NCI-H1105 (cell line): ENCODE measurements at regions not wholly inside any gene's neighbourhood (a gene's known extent, or its start where the extent isn't known, plus 50 kb on each side); places are given as distances from the start of the nearest gene placed in this dataset.
"Not testable (repeated sequence)": the region's sequence is repeated elsewhere in the genome, so short reads cannot be mapped to it uniquely, and the experiment has no call there.

Source experiments
- DNase-seq: peaks from one replicate; lab custom pipeline; 2025; lab: John Stamatoyannopoulos, UW

DNA sequence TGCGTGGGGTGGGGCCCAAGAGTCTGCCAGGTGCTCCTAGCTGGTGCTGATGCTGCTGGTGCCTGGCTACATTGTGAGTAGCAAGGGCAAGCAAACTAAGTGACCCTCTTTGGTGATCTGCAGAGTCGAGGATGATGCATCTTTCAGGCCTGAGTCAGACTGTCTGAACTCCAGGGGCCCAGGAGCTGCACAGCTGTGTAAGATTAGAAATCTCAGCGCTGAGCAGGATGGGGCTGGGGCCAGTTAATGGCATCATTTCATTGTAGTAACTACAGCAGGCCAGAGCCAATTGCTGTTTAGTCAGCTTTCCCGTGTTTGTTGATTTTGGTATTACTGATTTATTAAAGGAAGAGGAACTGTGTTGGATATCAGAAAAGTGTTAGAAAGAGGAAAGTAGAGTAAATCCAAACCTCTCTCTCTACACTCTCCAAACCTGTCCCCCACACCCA, 365.2 kb downstream of the PAX1 start:
- DNase-seq = no peak

DNA sequence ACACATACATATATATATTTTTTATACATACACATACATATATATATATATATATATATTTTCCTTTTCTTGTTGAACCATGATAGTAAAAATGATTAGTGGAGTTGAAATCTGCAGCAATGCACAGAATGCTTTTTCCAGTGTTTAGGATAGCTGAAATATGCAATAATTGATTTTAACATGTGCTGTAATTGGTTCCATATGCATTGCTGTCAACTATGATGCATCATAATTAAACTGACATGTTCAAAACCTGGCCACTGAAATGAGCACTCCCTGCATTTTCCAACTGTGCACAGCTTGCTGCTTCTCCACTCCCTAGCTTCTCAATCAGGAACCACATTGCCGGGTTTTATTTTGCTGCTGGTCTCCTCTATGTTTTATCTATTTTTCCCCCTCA, 358.3 kb downstream of the PAX1 start:
- no peak for DNase-seq

DNA sequence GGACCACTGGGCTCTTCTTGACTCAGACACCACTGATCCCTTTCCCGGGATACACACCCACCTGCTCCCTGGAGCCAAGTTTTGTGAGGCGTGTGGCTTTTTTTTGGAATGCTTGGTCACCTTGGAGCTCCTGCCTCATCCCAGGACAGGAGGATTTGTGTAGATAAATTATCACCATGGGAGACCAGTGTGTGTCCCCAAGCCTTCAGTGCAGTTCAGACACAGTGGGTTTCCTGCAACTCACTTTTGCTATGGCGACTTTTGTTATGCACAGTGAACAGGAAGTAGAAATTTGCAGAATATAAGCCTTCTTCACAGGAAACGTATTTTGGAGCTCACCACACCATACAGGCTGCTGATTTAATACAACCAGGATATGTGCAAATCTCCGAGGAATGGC, 357.4 kb downstream of the PAX1 start:
- no peak for DNase-seq

DNA sequence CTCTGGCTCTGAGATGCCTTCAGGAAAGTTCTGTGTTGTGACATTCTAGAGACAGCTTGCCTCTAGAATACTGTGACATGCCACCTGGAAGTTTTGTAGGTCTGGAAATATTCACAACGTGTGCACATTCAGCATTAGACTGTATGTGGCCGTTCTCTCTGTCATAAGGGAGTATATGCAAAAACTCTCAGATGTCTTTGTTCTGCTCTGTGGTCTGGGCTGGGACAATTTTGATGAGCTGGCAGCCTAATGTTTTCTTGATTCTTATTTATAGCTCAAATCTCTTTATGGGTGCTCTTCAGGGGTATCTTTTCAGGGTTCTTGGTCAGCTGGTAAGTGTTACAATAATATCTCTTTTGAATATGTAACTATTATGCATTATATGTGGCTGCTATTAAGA, 355.1 kb downstream of the PAX1 start:
- no peak for DNase-seq

DNA sequence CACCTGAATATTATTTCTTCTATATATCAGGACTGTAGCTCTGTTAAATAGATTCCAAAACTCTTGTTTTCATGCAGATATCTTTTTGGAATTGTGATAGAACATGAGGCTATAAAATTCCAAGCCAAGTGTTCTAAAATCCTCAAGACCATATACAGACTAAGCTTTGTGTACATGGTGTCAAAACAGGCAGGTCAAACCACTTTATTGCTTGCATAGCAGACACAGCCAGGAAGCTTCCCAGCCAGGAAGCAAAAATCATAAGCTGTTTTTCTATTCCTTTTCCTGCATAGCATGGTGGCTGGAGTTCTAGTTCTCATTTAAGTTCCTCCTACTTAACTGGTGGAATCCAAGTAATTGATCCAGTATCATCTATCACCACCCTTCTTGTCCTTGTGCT, 353.3 kb downstream of the PAX1 start:
- DNase-seq = no peak

DNA sequence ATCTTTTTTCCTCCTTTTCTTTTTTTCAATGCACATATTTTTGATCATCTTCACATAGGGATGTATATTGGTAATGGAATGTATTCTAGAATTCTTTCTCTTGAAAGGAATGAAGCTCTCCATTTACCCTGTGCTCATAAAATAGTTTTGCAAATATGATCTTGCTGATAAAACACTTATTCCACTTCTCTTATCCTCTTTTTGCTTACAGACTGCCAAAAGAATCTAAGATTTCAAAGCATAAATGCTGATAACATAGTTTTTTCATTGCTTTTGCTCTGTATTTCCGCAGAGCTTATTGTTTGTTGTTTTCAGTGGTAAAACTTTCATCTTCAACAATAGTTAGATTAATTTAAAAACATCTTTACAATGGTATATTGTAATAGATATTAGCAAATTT, 350.5 kb downstream of the PAX1 start:
- no peak for DNase-seq

DNA sequence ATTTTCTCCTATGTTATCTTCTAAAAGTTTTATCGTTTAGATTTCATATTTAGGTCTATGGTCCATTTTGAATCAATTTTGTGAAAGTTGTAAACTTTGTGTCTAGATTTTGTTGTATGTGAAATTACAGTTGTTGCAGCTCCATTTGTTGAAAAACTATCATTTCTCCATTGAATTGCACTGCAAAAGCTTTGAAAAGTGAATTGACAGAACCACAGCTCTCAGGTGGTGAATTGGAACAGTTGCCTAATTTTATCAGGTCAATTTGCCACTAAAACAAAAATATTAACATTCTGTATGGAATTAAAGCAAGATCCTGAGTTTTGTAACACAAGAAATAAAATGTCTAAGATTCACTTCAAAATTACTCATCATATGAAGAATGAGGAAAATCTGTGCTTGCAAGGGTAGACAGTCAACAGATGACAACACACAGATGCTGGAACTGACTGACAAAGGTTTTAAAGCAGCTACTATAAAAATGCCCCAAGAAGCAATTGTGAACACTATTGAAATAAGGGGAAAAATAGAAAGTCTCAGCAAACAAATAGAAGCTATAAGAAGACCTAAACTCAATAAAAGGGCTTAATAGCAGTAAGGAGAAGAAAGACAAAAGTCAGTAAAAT, 346.7 kb downstream of the PAX1 start:
- DNase-seq = no peak

DNA sequence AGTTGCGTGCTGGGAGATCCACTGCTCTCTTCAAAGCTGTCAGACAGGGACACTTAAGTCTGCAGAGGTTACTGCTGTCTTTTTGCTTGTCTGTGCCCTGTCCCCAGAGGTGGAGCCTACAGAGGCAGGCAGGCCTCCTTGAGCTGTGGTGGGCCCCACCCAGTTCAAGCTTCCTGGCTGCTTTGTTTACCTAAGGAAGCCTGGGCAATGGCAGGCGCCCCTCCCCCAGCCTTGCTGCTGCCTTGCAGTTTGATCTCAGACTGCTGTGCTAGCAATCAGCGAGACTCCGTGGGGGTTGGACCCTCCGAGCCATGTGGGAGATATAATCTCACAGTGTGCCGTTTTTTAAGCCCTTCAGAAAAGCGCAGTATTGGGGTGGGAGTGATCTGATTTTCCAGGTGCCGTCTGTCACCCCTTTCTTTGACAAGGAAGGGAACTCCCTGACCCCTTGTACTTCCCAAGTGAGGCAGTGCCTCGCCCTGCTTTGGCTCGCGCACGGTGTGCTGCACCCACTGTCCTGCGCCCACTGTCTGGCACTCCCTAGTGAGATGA, 340.6 kb downstream of the PAX1 start:
- not testable (repeated sequence) for DNase-seq

DNA sequence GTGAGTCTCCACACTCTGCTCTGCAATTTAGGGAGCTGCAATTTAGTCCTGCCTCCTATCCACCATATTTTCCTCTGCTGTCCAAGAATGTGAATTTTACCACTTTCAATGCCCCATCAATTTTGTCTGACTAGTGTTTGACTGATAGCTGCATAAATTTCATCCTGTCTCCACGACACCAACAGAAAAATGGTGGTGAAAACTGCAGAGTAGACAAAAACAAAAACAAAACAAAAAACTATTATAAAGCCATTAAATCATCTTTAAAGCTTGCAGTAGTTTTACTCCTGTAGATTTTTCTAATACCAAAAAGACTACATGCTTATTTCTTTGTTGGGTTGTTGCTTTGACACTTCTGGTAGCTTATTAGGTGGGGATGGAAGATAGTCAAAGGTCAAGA, 322.0 kb downstream of the PAX1 start:
- DNase-seq = no peak

DNA sequence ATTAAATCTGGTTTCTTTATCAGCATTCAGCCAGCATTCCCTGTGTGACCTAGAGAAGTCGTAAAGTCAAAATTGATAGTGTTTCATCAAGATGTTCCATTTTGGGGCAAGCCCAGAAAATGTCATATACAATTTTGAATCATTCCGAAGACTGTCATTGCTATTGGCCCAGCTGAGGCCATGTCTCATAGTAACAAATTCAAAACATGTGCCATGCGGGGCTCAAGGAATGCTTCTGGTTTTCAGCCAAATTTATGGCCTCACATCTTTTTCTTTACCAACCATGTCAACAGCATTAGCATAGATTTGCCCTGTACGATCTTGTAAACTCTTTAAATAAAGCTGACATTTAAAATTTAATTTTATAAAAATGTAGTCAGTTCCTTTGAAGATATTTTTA, 314.7 kb downstream of the PAX1 start:
- DNase-seq = no peak

DNA sequence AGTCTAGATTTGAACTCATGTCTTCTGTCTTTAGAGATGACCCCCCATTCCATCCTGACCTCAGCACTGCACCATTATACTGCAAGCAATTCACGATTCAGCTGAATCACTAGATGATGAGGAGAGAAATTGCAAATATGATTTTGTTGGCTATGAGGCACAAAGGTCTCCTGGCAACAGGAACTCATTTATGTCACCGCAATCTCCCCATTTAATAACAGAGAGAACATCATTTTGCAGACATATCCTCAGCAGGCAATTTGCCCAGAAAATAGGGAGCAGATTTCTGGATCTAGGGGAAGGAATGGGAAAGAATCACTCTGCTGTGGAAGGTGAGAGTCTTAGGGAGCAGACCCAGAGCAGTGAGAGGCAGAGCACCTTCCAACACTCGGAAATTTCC, 303.0 kb downstream of the PAX1 start:
- no peak for DNase-seq

DNA sequence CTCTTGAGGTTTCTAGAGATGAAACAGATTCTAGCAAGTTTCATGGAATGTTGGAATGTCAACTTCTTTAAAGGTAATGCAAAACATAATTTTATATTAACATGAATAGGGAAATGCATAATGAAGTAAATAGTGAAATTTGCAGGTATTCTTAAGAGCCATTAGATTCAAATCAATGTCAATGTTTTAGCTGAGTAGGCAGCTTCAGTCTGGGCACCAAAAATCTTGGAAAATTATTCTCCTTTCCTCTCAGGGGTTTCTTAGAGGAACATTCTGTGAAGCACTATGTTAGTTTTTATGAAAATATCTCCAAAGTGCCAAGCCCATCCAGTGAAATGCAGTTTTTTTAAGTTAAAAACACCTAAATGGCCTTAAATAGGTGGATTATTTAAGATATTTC, 300.8 kb downstream of the PAX1 start:
- DNase-seq = no peak

DNA sequence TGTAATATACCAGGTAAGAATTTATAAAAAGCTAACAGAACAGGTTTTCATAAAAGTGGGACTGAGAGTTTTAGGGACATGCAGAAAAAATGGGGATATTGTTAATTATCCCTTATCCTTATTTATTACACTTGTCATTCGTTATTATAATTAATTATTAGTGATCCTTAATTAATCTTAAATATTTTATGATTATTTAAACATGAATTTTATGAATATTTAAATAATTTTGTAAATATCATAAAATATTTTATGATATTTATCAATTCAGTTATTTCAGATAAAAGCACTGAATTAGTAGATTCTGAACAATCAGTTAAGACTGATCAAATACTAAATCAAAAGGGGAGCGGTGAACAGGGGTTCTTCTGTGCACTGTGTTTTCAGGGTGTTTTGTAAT, 300.1 kb downstream of the PAX1 start:
- DNase-seq = no peak

DNA sequence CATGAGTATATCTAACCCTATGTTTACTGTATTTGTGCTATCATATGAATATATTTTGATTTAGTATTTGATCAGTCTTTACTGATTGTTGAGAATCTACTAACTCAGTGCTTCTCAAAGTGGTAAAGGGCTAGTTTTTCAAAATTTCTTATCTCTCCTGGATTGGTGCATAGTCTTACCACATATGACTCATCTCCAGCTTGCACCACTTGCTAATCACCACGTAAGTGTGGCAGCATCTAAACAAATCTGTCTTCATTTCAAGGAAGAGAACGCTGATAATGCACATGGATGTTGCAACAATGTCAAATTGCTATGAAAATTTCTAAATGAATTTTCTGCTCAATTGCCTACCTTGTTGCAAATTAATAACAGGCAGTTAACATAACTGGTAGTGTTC, 299.5 kb downstream of the PAX1 start:
- no peak for DNase-seq

DNA sequence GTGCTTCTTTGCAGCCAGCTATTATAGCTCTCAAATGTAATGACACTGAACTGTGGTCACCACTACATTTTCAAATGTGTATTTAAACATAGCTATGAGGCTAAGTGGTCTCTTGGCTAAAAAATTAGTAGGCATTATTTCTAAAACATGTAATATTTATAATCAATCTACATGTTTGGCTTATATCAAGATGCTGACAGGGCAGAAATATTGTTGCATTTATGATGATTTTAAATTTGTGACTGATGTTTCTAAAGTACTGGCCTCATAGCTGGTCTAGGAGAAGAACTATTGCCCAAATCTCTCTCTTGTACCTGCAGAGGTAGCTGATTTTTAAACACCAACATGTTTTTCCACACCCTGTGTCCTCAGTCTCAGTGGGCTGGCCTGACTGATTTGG, 298.2 kb downstream of the PAX1 start:
- DNase-seq = no peak

DNA sequence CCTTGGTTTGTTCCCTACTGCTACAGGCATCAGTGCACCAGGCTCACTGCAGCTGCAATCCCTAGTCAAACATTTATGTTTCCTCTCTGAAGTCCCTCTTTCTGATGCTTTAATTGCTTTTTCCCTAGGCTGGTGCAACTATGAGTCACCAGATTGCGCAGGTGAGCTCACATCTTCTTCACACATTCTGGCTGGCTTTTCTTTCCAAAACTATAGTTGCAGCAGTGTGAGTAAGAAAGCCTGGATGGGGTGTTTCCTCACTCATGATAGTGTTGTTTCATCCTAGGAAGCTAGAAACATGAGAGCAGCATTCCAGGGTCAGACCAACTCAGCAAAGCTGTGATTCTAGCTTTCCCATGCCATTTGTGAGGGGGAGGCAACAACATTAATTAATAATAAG, 296.4 kb downstream of the PAX1 start:
- DNase-seq = no peak

DNA sequence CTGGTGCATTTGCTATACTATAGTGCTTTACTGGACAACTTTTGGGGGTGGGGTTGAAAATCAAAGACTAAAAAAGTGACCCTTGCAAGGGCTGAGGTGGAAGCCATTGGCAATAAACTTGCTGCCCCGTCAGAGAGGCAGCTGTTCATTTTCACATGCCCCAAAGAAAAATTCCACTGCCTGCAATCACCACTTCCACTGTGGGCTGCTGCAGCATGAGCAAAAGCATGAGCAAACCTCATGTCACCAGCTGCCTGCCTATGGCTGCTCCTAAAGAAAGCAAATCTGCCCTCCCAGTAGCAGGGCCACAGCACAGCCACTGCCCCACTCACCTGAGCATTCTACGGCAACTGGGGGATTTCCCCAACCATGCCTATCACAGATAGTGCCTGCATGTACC, 290.0 kb downstream of the PAX1 start:
- DNase-seq = no peak

DNA sequence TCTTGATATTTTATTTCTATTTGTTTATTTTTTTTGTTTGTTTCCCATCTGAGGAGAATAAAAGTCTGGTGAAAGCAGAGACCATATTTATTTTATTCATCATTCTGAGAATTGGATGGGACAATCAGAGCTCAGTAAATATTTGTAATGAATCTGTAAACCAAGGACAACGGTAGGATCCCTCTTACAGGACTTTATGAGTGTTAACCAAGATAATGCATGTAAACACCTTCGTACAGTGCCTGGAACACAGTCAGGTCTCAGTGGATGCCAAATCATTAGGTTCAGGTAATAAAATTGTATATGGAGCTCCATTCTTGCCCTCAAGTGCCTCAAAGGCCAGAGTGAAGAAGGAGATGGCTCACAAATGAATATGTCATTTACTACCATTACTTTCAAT, 288.7 kb downstream of the PAX1 start:
- no peak for DNase-seq

DNA sequence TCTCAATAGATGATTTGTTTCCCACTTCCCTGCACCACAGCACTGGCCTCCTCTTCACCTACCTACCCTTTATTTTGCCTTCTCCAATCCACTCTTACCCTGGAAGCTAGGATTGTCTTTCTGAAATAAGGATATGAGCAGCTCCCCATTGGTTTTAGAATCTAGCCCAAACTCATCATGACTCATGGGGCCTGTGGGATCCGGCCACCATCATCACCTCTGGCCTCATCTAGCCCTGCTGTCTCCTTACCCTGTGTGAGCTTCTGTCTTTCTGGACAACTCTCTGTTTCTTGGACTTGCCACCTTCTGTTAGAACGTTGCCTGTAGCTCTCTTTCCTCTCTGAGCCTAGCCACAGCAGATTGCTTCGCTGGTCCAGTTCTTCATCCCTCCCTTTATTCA, 277.1 kb downstream of the PAX1 start:
- DNase-seq = no peak

DNA sequence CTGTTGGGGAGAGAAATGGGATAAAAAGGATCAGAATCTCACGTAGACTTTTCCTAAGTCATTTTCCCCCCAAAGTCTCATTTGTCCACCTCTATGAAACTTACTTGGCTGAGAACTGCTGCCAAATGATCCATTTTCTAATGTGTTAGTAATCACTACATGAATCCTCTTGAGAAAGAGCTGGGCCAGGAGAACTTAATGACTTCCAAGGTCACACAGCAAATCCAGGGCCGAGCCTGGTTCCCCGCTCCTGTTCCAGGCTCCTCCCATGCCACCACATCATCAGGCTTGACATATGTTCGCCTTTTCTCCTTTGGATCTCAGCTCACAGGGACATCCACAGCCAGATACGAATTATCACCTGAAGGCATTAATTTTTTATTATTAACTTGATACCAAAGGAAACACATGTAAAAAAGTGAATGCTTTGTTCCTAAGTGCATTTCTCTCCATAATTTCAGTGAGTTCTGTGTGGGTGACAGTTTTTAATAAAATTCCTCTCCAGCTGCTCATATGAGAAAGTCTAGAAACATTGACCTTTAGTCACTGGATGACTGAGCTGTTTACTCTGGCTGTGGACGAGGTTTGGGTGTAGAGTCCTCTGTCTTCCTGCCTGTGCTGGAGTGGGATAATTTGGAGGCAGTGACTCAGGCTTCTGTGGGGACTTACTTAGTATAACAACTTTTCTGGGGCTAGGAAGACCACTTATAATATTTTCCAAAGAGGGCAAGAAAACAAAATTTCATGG, 276.3 kb downstream of the PAX1 start:
- no peak for DNase-seq

DNA sequence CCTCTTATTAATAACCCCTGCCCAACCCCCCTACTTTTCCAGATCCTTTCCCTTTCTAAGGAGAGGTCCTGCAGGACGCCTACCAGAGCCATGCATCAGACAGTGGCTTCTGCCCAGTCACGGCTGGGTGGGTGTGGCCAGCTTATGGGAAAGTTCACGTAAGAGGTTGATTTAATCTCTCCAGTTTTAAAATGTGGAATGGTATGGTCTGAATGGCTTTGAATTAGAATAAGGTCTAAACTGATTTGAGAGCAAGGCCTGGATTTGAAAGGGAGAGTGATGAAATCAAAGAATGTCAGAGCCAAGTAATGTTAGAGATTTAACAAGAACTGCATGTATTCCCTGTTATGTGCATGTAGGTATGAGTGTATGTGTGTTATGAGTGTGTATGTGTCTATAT, 275.7 kb downstream of the PAX1 start:
- no peak for DNase-seq

DNA sequence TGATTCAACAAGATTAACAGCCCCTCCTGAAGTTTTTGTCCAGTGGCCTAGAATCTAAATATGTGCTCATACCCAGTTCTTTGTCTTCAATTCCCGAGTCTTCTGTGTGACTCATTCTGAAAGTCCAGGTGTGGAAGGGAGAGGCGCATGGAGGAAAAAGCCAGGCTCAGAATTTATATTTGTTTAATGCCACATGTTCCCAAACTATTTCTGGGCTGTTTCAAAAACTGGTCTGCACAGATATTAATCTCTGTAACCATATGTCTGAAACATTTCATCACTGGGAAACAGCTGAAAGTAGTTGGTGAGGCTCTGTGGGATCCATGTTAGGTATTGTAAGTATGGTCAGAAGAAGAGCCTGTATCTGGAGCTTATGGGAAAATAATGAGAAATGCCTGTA, 266.0 kb downstream of the PAX1 start:
- no peak for DNase-seq

DNA sequence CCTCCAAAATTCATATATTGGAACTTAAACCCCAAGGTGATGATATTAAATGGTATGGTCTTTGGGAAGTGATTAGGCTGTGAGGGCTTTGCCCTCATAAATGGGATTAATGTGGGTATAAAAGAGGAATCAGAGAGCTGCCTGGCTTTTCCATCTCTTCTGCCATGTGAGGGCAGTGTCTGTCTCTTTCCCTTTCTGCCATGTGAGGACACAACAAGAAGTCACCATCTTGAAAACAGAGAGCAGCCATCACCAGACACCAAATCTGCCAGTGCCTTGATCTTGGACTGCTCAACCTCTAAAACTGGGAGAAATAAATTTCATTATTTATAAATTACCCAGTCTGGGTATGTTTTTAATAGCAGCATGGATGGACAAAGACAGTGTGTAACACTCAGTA, 263.0 kb downstream of the PAX1 start:
- DNase-seq = no peak

DNA sequence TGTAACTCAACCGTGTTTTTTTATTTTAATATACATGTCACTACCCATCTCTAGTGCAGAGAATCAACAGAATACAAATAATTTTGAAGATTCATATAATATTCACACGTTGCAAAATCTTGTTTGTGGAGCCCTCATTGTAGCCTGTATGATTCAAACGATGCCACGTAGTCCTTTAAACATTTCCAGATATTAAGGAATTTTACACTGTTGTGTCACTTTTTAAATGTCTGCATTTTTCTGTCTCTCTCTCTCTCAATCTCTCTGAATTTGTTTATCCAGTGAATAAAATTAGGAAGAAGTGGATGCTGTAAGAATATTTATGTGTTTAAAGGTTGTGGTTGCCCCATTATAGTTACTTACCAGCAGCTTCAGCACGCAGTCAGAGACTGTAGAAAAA, 262.0 kb downstream of the PAX1 start:
- no peak for DNase-seq
